ENCODE measurements at regions not wholly inside any gene's neighbourhood (a gene's known extent, or its start where the extent isn't known, plus 50 kb on each side); places are given as distances from the start of the nearest gene placed in this dataset.

- 41% methylated on average over 2 of the region's 2 CpGs for WGBS (ENCODE audit: insufficient coverage, insufficient replicate concordance, low lambda C conversion rate, missing lambda C conversion rate)
- RAD21 ChIA-PET (ENCODE audit: unreplicated experiment): no interaction called here
- H4K20me1 ChIP-seq (ENCODE audit: control insufficient read depth, insufficient read depth): no peaks in the 10 kb centered on the region
- no peaks in the 10 kb centered on the region; the same call in 2 of the 3 replicates for H3K9me3 ChIP-seq (replicated peaks; ENCODE audit: control insufficient read depth, insufficient read depth, low read length)
- no TSS peak for BruUV-seq (replicated peaks)
- intact Hi-C loops (cut with micrococcal nuclease; ENCODE audit: unreplicated experiment) (no loop called here), in situ Hi-C loops (cut with MboI) (no loop called here)
- no peak overlapping the region for H3K4me3 ChIP-seq
- TF ChIP-seq IRF3 (IDR thresholded peaks at IDR 0.05) (no peak), NFYB (IDR thresholded peaks at IDR 0.05; ENCODE audit: insufficient read depth, low read depth, low read length) (0 out of 2 replicates have a peak, but pooled peaks have one; percentile 23)
- no peak overlapping the region for H3K27ac ChIP-seq (ENCODE audit: control insufficient read depth, insufficient read depth)
- FAIRE-seq: no peak
- SMC1A ChIA-PET (ENCODE audit: uncharacterized antibody, unreplicated experiment): no interaction called here
- H3K4me1 ChIP-seq (ENCODE audit: control insufficient read depth, insufficient read depth, low read length): no peaks in the 10 kb centered on the region
- H3K9ac ChIP-seq (ENCODE audit: control insufficient read depth, insufficient read depth, low read length): no peak overlapping the region
- no peaks in the 10 kb centered on the region for H3K36me3 ChIP-seq (ENCODE audit: control insufficient read depth in 2 of 2, insufficient read depth in 2 of 2, low read length in 1 of 2)
- H3K27me3 ChIP-seq (replicated peaks in 1 of 2; ENCODE audit: control insufficient read depth in 2 of 2, insufficient read depth in 2 of 2, low read length in 1 of 2): no peaks in the 10 kb centered on the region
- ATAC-seq: no peak
- POLR2A ChIA-PET: no interaction called here
- no peak overlapping the region for H2AFZ ChIP-seq (ENCODE audit: control insufficient read depth, low read depth, low read length)
- no peaks in the 10 kb centered on the region for H3K79me2 ChIP-seq (ENCODE audit: control insufficient read depth, insufficient read depth, low read length)
- H3K4me2 ChIP-seq (ENCODE audit: control insufficient read depth, insufficient read depth): no peak overlapping the region
- no peak for DNase-seq (ENCODE audit: low read depth, low spot score)
- CTCF ChIA-PET: no interaction called here
Measured at GRCh38 chr10:131503992-131504391, 192.5 kb upstream of the TCERG1L start.

GRCh38 chr10:131511391-131511790, 199.9 kb upstream of the TCERG1L start:
- SMC1A ChIA-PET (ENCODE audit: uncharacterized antibody, unreplicated experiment): no interaction called here
- Histone ChIP-seq H2AFZ (ENCODE audit: control insufficient read depth, low read depth, low read length) (no peak overlapping the region), H4K20me1 (ENCODE audit: control insufficient read depth, insufficient read depth) (no peaks in the 10 kb centered on the region), H3K9ac (ENCODE audit: control insufficient read depth, insufficient read depth, low read length) (no peak overlapping the region), H3K27me3 (replicated peaks in 1 of 2; ENCODE audit: control insufficient read depth in 2 of 2, insufficient read depth in 2 of 2, low read length in 1 of 2) (no peaks in the 10 kb centered on the region), H3K36me3 (ENCODE audit: control insufficient read depth in 2 of 2, insufficient read depth in 2 of 2, low read length in 1 of 2) (no peaks in the 10 kb centered on the region), H3K4me2 (ENCODE audit: control insufficient read depth, insufficient read depth) (no peak overlapping the region), H3K9me3 (replicated peaks; ENCODE audit: control insufficient read depth, insufficient read depth, low read length) (no peaks in the 10 kb centered on the region; the same call in 2 of the 3 replicates), H3K4me1 (ENCODE audit: control insufficient read depth, insufficient read depth, low read length) (no peaks in the 10 kb centered on the region), H3K79me2 (ENCODE audit: control insufficient read depth, insufficient read depth, low read length) (no peaks in the 10 kb centered on the region), H3K27ac (ENCODE audit: control insufficient read depth, insufficient read depth) (no peak overlapping the region), H3K4me3 (no peak overlapping the region)
- no peak for DNase-seq (ENCODE audit: low read depth, low spot score)
- intact Hi-C loops (cut with micrococcal nuclease; ENCODE audit: unreplicated experiment): no loop called here
- RAD21 ChIA-PET (ENCODE audit: unreplicated experiment): no interaction called here
- no TSS peak for BruUV-seq (replicated peaks)
- TF ChIP-seq USF2 (IDR thresholded peaks at IDR 0.05; ENCODE audit: borderline replicate concordance, low read depth, low read length): no peak
- no peak for TF ChIP-seq RB1 (IDR thresholded peaks at IDR 0.05; ENCODE audit: borderline replicate concordance)
- no peak for TF ChIP-seq ZNF622 (IDR thresholded peaks at IDR 0.05)
- no peak for TF ChIP-seq TBL1XR1 (IDR thresholded peaks at IDR 0.05; ENCODE audit: low read depth, low read length)
- 53% methylated on average over 9 of the region's 9 CpGs for WGBS (ENCODE audit: insufficient coverage, insufficient replicate concordance, low lambda C conversion rate, missing lambda C conversion rate)
- POLR2A ChIA-PET: no interaction called here
- in situ Hi-C loops (cut with MboI): no loop called here
- FAIRE-seq: no peak
- ATAC-seq: no peak
- CTCF ChIA-PET: no interaction called here
